ENCODE measurements at regions not wholly inside any gene's neighbourhood (a gene's known extent, or its start where the extent isn't known, plus 50 kb on each side); places are given as distances from the start of the nearest gene placed in this dataset.

DNA sequence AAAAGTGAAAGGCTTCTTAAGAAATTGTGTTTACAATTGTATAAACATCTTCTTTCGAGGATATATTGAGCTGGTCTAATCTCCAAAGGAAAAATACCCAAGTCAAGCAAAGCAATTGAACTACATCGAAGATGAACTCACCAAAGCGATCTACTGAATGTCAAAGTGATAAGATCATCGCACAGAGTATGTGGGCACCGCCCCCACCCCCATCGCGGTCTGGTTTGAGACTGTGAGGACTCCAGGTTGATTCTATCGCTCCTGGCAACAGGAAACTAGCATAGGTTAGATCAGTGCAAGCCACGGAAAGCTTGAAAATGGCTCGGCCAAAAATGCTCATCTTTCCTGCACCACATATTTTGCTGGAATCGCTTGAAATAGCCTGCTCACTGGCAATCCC lies 133.2 kb upstream of the RPS6KA2 start:
- Histone ChIP-seq H3K9me3 (no peaks in the 10 kb centered on the region), H3K4me1 (peaks cover 0 to 15% (median 4%) of the 10 kb centered on the region in 4 donors), H3K27me3 (no peaks in the 10 kb centered on the region), H3K36me3 (no peaks in the 10 kb centered on the region), H3K4me3 (no peak overlapping the region), H3K27ac (no peak overlapping the region)
- DNase-seq: no peak
- intact Hi-C loops (cut with DNase I): no loop called here
- TF ChIP-seq POLR2AphosphoS5 (IDR thresholded peaks at IDR 0.05): no peak
- no peak for TF ChIP-seq EP300 (IDR thresholded peaks at IDR 0.05)
- 77 to 85% methylated on average over 11 of the region's 11 CpGs for WGBS, 2 donors

GRCh38 chr6:166758136-166758704 lies 131.2 kb upstream of the RPS6KA2 start:
- Histone ChIP-seq H3K4me3 (peak overlapping the region in 3 of 4 donors; percentile 7 to 40 (median 32)), H3K27me3 (no peaks in the 10 kb centered on the region), H3K4me1 (peaks cover 0 to 15% (median 4%) of the 10 kb centered on the region in 4 donors), H3K36me3 (no peaks in the 10 kb centered on the region), H3K27ac (peak overlapping the region in 1 of 4 donors; percentile 43), H3K9me3 (no peaks in the 10 kb centered on the region)
- no peak for TF ChIP-seq EP300 (IDR thresholded peaks at IDR 0.05)
- TF ChIP-seq POLR2A (IDR thresholded peaks at IDR 0.05): no peak
- TF ChIP-seq POLR2AphosphoS5 (IDR thresholded peaks at IDR 0.05): no peak
- TF ChIP-seq, protein P1, sequence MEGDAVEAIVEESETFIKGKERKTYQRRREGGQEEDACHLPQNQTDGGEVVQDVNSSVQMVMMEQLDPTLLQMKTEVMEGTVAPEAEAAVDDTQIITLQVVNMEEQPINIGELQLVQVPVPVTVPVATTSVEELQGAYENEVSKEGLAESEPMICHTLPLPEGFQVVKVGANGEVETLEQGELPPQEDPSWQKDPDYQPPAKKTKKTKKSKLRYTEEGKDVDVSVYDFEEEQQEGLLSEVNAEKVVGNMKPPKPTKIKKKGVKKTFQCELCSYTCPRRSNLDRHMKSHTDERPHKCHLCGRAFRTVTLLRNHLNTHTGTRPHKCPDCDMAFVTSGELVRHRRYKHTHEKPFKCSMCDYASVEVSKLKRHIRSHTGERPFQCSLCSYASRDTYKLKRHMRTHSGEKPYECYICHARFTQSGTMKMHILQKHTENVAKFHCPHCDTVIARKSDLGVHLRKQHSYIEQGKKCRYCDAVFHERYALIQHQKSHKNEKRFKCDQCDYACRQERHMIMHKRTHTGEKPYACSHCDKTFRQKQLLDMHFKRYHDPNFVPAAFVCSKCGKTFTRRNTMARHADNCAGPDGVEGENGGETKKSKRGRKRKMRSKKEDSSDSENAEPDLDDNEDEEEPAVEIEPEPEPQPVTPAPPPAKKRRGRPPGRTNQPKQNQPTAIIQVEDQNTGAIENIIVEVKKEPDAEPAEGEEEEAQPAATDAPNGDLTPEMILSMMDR (IDR thresholded peaks at IDR 0.05): no peak
- no peak for DNase-seq
- 47 to 76% methylated on average over 15 of the region's 15 CpGs for WGBS, 2 donors
- intact Hi-C loops (cut with DNase I): no loop called here

GRCh38 chr6:166757232-166758135 lies 130.4 kb upstream of the RPS6KA2 start:
- Histone ChIP-seq H3K36me3 (no peaks in the 10 kb centered on the region), H3K27ac (peak overlapping the region in 1 of 4 donors; percentile 43), H3K4me1 (peaks cover 0 to 15% (median 4%) of the 10 kb centered on the region in 4 donors), H3K4me3 (peak overlapping the region in 3 of 4 donors; percentile 7 to 40 (median 32)), H3K27me3 (no peaks in the 10 kb centered on the region), H3K9me3 (no peaks in the 10 kb centered on the region)
- WGBS, 2 donors: 5 to 20% methylated on average over 24 of the region's 24 CpGs
- TF ChIP-seq POLR2AphosphoS5 (IDR thresholded peaks at IDR 0.05) (no peak), EP300 (IDR thresholded peaks at IDR 0.05) (no peak), POLR2A (IDR thresholded peaks at IDR 0.05) (no peak)
- TF ChIP-seq, protein P1 (IDR thresholded peaks at IDR 0.05): no peak
- DNase-seq: no peak
- intact Hi-C loops (cut with DNase I): no loop called here

GRCh38 chr6:166754218-166755030 lies 127.4 kb upstream of the RPS6KA2 start:
- H3K4me3 ChIP-seq: no peak overlapping the region
- no peak for DNase-seq
- H3K9me3 ChIP-seq: no peaks in the 10 kb centered on the region
- no peaks in the 10 kb centered on the region for H3K27me3 ChIP-seq
- peaks cover 0 to 15% (median 4%) of the 10 kb centered on the region in 4 donors for H3K4me1 ChIP-seq
- H3K27ac ChIP-seq: no peak overlapping the region
- 88 to 89% methylated on average over 13 of the region's 13 CpGs for WGBS, 2 donors
- intact Hi-C loops (cut with DNase I): no loop called here
- no peak for TF ChIP-seq EP300 (IDR thresholded peaks at IDR 0.05)
- no peak for TF ChIP-seq POLR2A (IDR thresholded peaks at IDR 0.05)
- no peaks in the 10 kb centered on the region for H3K36me3 ChIP-seq

- H3K9me3 ChIP-seq: no peaks in the 10 kb centered on the region
- H3K27ac ChIP-seq: no peak overlapping the region
- no peak for DNase-seq
- H3K27me3 ChIP-seq: no peaks in the 10 kb centered on the region
- H3K4me3 ChIP-seq: no peak overlapping the region
- no peak for TF ChIP-seq EP300 (IDR thresholded peaks at IDR 0.05)
- no peak for TF ChIP-seq POLR2AphosphoS5 (IDR thresholded peaks at IDR 0.05)
- no peak for TF ChIP-seq POLR2A (IDR thresholded peaks at IDR 0.05)
- TF ChIP-seq, protein P1 (IDR thresholded peaks at IDR 0.05): no peak
- H3K36me3 ChIP-seq: no peaks in the 10 kb centered on the region
- peaks cover 0 to 12% (median 4%) of the 10 kb centered on the region in 4 donors for H3K4me1 ChIP-seq
- intact Hi-C loops (cut with DNase I): no loop called here
- 55 to 75% methylated on average over 6 of the region's 6 CpGs for WGBS, 2 donors
Observed at GRCh38 chr6:166752928-166753721, 126.1 kb upstream of the RPS6KA2 start.
